ENCODE measurements at regions not wholly inside any gene's neighbourhood (a gene's known extent, or its start where the extent isn't known, plus 50 kb on each side); places are given as distances from the start of the nearest gene placed in this dataset.
"Not testable (repeated sequence)": the region's sequence is repeated elsewhere in the genome, so short reads cannot be mapped to it uniquely, and the experiment has no call there.

DNA sequence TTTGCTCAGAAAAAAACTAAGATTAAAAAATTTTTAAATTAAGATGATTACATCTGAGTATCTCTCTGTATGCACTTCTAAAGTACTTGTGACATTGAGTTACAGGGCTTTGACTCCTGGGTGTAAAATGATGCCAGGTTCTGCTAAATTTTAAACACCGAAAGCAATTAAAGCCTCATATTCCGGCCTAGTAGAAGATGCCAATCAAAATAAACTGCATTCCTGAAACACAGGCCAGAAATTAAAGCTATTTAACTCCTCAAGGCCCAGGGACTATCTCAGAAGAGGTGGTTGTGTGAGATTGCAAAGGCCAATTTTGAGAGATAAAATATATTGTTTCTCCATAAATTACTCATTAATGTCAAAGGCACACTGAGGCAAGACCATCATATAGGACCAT is 388.3 kb downstream of the KIF20B start:
- no peak overlapping the region for H3K27ac ChIP-seq
- no peaks in the 10 kb centered on the region for H3K27me3 ChIP-seq
- no peaks in the 10 kb centered on the region for H3K9me3 ChIP-seq
- TF ChIP-seq POLR2A (IDR thresholded peaks at IDR 0.05), result no peak
- no peak for TF ChIP-seq CTCF (IDR thresholded peaks at IDR 0.05)
- H3K4me1 ChIP-seq, result no peaks in the 10 kb centered on the region
- H3K36me3 ChIP-seq, result no peaks in the 10 kb centered on the region
- intact Hi-C loops (cut with DNase I; ENCODE audit: low total_unique reads), result no loop called here
- no peak for DNase-seq
- H3K4me3 ChIP-seq, result no peak overlapping the region

DNA sequence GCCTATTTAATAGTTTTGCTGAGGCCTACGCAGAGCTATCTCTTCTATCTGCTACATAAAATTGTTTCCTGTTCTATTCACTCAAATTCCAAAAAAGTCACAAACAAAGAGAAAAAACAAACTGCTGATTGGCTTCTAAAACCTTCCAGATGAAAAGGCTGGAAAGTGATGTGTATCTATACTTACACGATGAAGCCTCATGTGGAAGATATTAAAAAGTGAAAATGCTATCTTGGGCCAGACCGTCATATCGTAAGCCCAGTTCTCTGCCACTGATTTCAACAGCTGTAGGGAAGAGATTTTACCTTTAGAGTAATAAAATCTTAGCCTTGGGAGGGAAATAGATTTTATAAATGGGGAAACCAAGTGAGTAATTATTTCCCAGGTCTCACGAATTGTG is 394.8 kb downstream of the KIF20B start:
- Histone ChIP-seq H3K36me3 (no peaks in the 10 kb centered on the region), H3K27me3 (no peaks in the 10 kb centered on the region), H3K27ac (no peak overlapping the region), H3K9me3 (no peaks in the 10 kb centered on the region), H3K4me3 (no peak overlapping the region), H3K4me1 (no peaks in the 10 kb centered on the region)
- no peak for DNase-seq
- TF ChIP-seq CTCF (IDR thresholded peaks at IDR 0.05), result no peak
- no peak for TF ChIP-seq POLR2A (IDR thresholded peaks at IDR 0.05)
- intact Hi-C loops (cut with DNase I; ENCODE audit: low total_unique reads), result no loop called here

DNA sequence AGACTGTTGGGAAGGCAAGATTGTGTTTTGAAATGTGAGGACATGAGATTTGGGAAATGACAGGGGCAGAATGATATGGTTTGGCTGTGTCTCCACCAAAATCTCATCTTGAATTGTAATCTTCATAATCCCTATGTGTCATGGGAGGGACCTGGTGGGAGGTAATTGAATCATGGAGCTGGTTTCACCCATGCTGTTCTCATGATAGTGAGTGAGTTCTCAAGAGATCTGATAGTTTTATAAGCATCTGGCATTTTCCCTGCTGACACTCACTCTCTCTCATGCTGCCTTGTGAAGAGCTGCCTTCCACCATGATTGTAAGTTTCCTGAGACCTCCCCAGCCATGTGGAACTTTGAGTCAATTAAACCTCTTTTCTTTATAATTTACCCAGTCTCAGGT is 406.2 kb downstream of the KIF20B start:
- H3K4me3 ChIP-seq; intact Hi-C loops (cut with DNase I; ENCODE audit: low total_unique reads); H3K36me3 ChIP-seq; H3K27me3 ChIP-seq; H3K4me1 ChIP-seq; H3K27ac ChIP-seq; DNase-seq; H3K9me3 ChIP-seq: not testable (repeated sequence)

DNA sequence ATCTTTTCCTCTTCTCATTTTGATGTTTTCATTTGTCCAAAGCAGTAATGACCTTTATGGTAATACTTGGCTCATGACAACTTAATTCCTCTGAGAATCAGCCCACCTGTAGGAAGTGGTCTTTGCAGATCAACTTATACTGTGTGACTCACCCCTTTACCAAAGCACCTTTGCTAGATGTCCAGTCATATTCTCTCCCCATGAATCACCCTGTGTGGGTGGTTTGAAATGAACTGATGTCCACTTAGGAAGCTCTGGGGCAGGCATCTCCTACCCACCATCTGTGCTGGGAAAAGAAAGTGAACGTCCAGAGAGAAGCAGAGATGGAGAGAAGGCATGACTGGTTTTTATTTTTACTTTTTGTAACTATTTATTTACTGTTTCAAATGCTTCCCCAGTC is 410.3 kb downstream of the KIF20B start:
- no peak for TF ChIP-seq POLR2A (IDR thresholded peaks at IDR 0.05)
- TF ChIP-seq CTCF (IDR thresholded peaks at IDR 0.05), result no peak
- Histone ChIP-seq H3K27me3 (no peaks in the 10 kb centered on the region), H3K4me3 (no peak overlapping the region), H3K27ac (no peak overlapping the region), H3K9me3 (no peaks in the 10 kb centered on the region), H3K4me1 (no peaks in the 10 kb centered on the region), H3K36me3 (no peaks in the 10 kb centered on the region)
- no peak for DNase-seq
- intact Hi-C loops (cut with DNase I; ENCODE audit: low total_unique reads), result no loop called here

DNA sequence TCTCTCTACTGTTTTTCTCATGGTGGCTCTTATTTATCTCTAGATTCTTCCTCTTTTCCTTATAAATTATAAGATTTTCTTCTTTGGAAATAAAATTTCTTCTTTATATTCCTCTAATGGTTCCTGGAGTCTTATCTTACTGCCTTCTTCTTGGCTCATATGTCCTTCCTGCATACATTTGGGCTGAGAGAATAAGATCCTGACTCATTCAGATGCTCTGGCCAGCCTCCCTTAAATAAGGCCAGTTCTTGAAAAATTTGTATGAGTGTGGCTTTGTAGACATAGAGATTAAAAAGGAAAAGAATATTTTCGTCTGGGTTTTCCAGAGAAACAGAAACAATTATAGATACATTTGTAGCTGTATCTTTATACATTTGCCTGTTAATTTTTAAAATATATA is 411.3 kb downstream of the KIF20B start:
- Histone ChIP-seq H3K9me3 (no peaks in the 10 kb centered on the region), H3K27ac (no peak overlapping the region), H3K27me3 (no peaks in the 10 kb centered on the region), H3K4me3 (no peak overlapping the region), H3K4me1 (no peaks in the 10 kb centered on the region), H3K36me3 (no peaks in the 10 kb centered on the region)
- TF ChIP-seq POLR2A (IDR thresholded peaks at IDR 0.05) (no peak), CTCF (IDR thresholded peaks at IDR 0.05) (no peak)
- no peak for DNase-seq
- intact Hi-C loops (cut with DNase I; ENCODE audit: low total_unique reads), result no loop called here

- H3K4me1 ChIP-seq; H3K27ac ChIP-seq; DNase-seq; H3K9me3 ChIP-seq; H3K27me3 ChIP-seq; intact Hi-C loops (cut with DNase I; ENCODE audit: low total_unique reads); H3K36me3 ChIP-seq; H3K4me3 ChIP-seq: not testable (repeated sequence)
Observed at GRCh38 chr10:90118567-90118966, 417.2 kb downstream of the KIF20B start.

- H3K9me3 ChIP-seq; H3K4me1 ChIP-seq; intact Hi-C loops (cut with DNase I; ENCODE audit: low total_unique reads); H3K27me3 ChIP-seq; H3K4me3 ChIP-seq; H3K27ac ChIP-seq; DNase-seq; H3K36me3 ChIP-seq: not testable (repeated sequence)
Observed at GRCh38 chr10:90119631-90120280, 418.4 kb downstream of the KIF20B start.
